SK-N-MC (cell line): ENCODE measurements at regions not wholly inside any gene's neighbourhood (a gene's known extent, or its start where the extent isn't known, plus 50 kb on each side); places are given as distances from the start of the nearest gene placed in this dataset.

ENCODE experiments used
- DNase-seq: peaks from one replicate; pipeline ENCODE4 v3.0.0-alpha.2; 2011; ENCODE audit warnings: low read depth, low spot score
- H3K27ac ChIP-seq: fragments of 200-600 bp; sonication (generic); 2 replicates; pipeline ENCODE4 v1.5.1; 2016; ENCODE audit warnings: mixed run types
- H3K36me3 ChIP-seq: fragments of 200-600 bp; sonication (generic); 2 replicates; pipeline ENCODE4 v1.6.1; 2017; ENCODE audit warnings: antibody characterized with exemption, low read length, mixed read lengths; ENCODE audit not compliant: insufficient read depth
- H3K4me3 ChIP-seq: fragments of 200-600 bp; sonication (generic); 2 replicates; pipeline ENCODE4 v1.5.1; 2016
- H3K9ac ChIP-seq: fragments of 200-600 bp; sonication (generic); 2 replicates; pipeline ENCODE4 v1.8.0; 2017; ENCODE audit warnings: mixed run types, mixed read lengths; ENCODE audit not compliant: insufficient read length
- H3K9me3 ChIP-seq: fragments of 200-600 bp; sonication (generic); 2 replicates; pipeline ENCODE4 v1.6.1; 2017; ENCODE audit warnings: low read depth, mild to moderate bottlenecking, antibody characterized with exemption, low read length, moderate library complexity, mixed read lengths
- EZH2 ChIP-seq: fragments of 200-600 bp; sonication (generic); IDR thresholded peaks from one replicate; pipeline ENCODE4 v1.6.1; 2017; ENCODE audit warnings: antibody characterized with exemption
- FOXP2 ChIP-seq: optimal IDR thresholded peaks from 2 replicates; pipeline ENCODE3; 2011; ENCODE audit warnings: mild to moderate bottlenecking, moderate library complexity; ENCODE audit not compliant: insufficient read depth; ENCODE audit errors: extremely low read length, control extremely low read depth
- POLR2AphosphoS5 ChIP-seq: IDR thresholded peaks from 2 replicates; pipeline ENCODE4 v1.6.1; 2012; ENCODE audit warnings: mild to moderate bottlenecking, low read depth, low read length, borderline replicate concordance

DNA sequence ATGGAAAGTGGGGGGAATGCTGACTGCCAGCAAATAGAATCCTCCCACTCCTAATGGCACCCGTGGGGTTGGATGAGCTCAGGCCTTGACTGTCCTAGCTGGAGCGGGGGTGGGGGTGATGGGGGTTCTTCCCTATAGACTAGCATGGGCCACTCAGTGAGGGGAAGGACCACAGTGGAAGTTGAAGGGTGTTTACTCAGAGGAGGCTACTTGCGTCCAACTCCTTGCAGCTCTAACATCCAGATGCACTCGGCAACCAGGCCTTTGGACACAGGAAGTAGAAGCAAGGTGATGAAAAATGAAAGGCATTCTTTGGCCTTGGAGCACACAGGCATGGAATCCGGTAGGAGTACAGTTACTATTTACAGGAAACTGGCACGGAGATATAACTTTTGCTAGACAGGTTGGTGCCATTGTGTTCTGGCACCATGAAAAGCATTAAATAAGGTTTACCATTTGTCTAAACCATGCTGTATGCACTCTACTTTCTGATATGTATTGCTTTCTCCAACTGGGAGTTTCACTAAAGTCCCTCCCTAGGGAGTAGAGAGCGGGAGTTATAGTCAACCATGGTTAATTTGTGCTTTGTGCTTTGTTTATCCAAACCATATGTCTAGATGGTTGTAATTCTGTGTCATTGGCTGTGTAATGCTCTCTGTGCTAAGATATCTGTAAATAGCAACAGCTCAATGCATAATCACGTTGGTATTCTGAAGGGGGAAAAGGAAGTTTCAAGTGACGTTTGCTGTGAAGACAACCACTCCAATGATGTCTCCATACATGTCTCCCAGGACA, 125.3 kb downstream of the TSHZ3 start:
- Histone ChIP-seq H3K9ac (peak overlapping the region; percentile 38), H3K27ac (peak overlapping the region; percentile 98), H3K4me3 (peak overlapping the region; percentile 47), H3K9me3 (no peaks in the 10 kb centered on the region), H3K36me3 (no peaks in the 10 kb centered on the region)
- peak; percentile 94 for DNase-seq
- TF ChIP-seq FOXP2: peak; percentile 100
- TF ChIP-seq POLR2AphosphoS5: no peak; the same call in 1 of the 2 replicates

DNA sequence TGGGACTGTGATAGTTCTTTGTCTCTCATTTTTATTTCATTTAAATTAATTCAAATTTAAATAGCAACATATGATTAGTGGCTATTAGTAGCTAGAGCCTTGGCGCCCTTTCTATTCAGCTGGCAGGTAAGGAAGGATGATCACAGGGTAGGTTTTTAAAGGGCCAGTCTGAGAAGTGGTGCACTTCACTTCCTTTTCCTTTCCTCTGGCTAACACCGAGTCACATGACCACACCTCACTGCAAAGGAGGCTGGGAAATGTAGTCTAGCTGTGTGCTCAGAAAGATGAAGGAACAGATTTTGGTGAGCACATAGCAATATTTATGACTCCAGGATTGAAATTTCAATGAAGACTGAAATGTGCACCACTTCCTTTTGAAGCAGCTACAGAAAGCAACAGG, 128.7 kb downstream of the TSHZ3 start:
- Histone ChIP-seq H3K9me3 (no peaks in the 10 kb centered on the region), H3K9ac (no peak overlapping the region), H3K36me3 (no peaks in the 10 kb centered on the region), H3K27ac (peak overlapping the region; percentile 38; the same call in 1 of the 2 replicates), H3K4me3 (no peak overlapping the region)
- no peak for DNase-seq
- TF ChIP-seq FOXP2 (no peak), EZH2 (no peak), POLR2AphosphoS5 (no peak)

GRCh38 chr19:31214997-31215396, 134.2 kb downstream of the TSHZ3 start:
- no peak overlapping the region for H3K9ac ChIP-seq
- no peak for DNase-seq
- no peak overlapping the region for H3K4me3 ChIP-seq
- TF ChIP-seq EZH2 (no peak), FOXP2 (no peak), POLR2AphosphoS5 (no peak)
- no peaks in the 10 kb centered on the region for H3K9me3 ChIP-seq
- H3K27ac ChIP-seq: no peak overlapping the region
- H3K36me3 ChIP-seq: no peaks in the 10 kb centered on the region

- Histone ChIP-seq H3K4me3 (no peak overlapping the region), H3K9ac (no peak overlapping the region), H3K36me3 (no peaks in the 10 kb centered on the region), H3K9me3 (no peaks in the 10 kb centered on the region), H3K27ac (peak overlapping the region; percentile 75)
- DNase-seq: peak; percentile 91
- TF ChIP-seq POLR2AphosphoS5 (no peak; the same call in 1 of the 2 replicates), FOXP2 (peak; percentile 59), EZH2 (no peak)
These were observed 135.2 kb downstream of the TSHZ3 start for GRCh38 chr19:31214086-31214485.

DNA sequence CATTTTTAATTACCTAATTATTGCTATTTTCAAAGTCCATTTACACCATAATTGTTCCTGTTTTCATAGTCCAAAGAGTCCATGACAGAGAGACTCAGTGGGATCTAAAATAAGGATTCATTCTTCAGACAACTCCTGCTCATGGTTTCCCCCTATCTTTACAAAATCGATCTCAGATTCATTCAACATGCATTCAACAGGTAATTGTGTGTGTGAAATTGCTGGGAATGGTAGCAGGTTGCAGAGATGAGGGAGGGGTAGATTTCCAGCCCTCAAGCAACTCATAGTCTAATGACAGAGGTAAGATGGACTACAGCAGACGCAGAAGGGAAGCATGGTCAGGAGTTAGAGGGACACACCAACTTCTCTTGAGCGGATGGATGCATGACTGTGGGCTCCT, 138.1 kb downstream of the TSHZ3 start:
- H3K9me3 ChIP-seq: no peaks in the 10 kb centered on the region
- no peak for DNase-seq
- no peaks in the 10 kb centered on the region for H3K36me3 ChIP-seq
- no peak overlapping the region for H3K27ac ChIP-seq
- H3K4me3 ChIP-seq: no peak overlapping the region
- TF ChIP-seq POLR2AphosphoS5 (no peak), EZH2 (no peak), FOXP2 (no peak)
- H3K9ac ChIP-seq: no peak overlapping the region

- no peaks in the 10 kb centered on the region for H3K36me3 ChIP-seq
- no peak overlapping the region for H3K9ac ChIP-seq
- no peak overlapping the region for H3K4me3 ChIP-seq
- no peak for DNase-seq
- no peaks in the 10 kb centered on the region for H3K9me3 ChIP-seq
- no peak overlapping the region for H3K27ac ChIP-seq
- no peak for TF ChIP-seq FOXP2
- TF ChIP-seq POLR2AphosphoS5: no peak
- TF ChIP-seq EZH2: no peak
These were observed 143.2 kb downstream of the TSHZ3 start for GRCh38 chr19:31205887-31206518.

DNA sequence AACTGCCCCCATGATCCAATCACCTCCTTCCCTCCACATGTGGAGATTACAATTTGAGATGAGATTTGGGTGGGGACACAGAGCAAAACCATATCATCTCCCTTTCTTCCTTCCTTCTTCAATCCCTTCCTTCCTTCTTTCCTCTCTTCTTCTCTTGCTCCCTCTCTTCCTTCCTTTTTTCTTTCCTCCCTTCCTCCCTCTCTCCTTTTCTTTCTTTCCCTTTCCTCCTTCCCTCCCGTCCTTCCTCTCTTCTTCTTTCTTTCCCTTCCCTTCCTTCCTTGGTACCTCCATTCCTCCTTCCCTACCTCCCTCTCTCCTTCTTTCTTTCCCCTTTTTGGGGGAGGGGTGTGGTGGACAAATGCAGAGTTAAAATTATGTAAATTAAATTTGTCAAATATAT, 145.1 kb downstream of the TSHZ3 start:
- DNase-seq: no peak
- no peak for TF ChIP-seq EZH2
- no peak for TF ChIP-seq POLR2AphosphoS5
- TF ChIP-seq FOXP2: no peak
- no peaks in the 10 kb centered on the region for H3K9me3 ChIP-seq

GRCh38 chr19:31185261-31185660, 164.0 kb downstream of the TSHZ3 start:
- no peak overlapping the region for H3K27ac ChIP-seq
- no peak overlapping the region for H3K4me3 ChIP-seq
- no peak for TF ChIP-seq EZH2
- no peak for TF ChIP-seq POLR2AphosphoS5
- no peak for TF ChIP-seq FOXP2
- peaks cover 4% of the 10 kb centered on the region; the same call in 1 of the 2 replicates for H3K9me3 ChIP-seq
- H3K36me3 ChIP-seq: no peaks in the 10 kb centered on the region; the same call in 1 of the 2 replicates
- no peak for DNase-seq
- no peak overlapping the region for H3K9ac ChIP-seq

More for the DNA sequence above, 145.1 kb downstream of the TSHZ3 start:
- Histone ChIP-seq H3K36me3 (no peaks in the 10 kb centered on the region), H3K4me3 (no peak overlapping the region), H3K9ac (no peak overlapping the region), H3K27ac (no peak overlapping the region)
